Activated B cell treated with CpG ODN at 0.5 μM for 24 hours (primary cell): ENCODE measurements at regions not wholly inside any gene's neighbourhood (a gene's known extent, or its start where the extent isn't known, plus 50 kb on each side); places are given as distances from the start of the nearest gene placed in this dataset.
"Not testable (repeated sequence)": the region's sequence is repeated elsewhere in the genome, so short reads cannot be mapped to it uniquely, and the experiment has no call there.

Experiments
- ATAC-seq: fragments of 200-7000 bp; cut with Tn5 transposase; one replicate; pipeline ENCODE4 v1.10.0; 2021; ENCODE audit warnings: low read depth, mild to moderate bottlenecking, moderate library complexity
- CTCF ChIA-PET: fragments of 350-600 bp; sonication (Branson Sonifier 250); formaldehyde crosslinking; loops from one replicate; lab custom pipeline; 2021; ENCODE audit warnings: antibody characterized with exemption; lab: Charles Lee
- POLR2A ChIA-PET: fragments of 350-600 bp; sonication (Branson Sonifier 250); formaldehyde crosslinking; loops from one replicate; lab custom pipeline; 2021; ENCODE audit warnings: antibody characterized with exemption; lab: Charles Lee
- DNase-seq: peaks from one replicate; pipeline ENCODE4 v3.0.0; 2022
- H3K27ac Mint-ChIP-seq: one replicate; pipeline ENCODE4 v1.8.0; 2020; ENCODE audit warnings: mixed read lengths
- H3K27me3 Mint-ChIP-seq: one replicate; pipeline ENCODE4 v1.8.0; 2021; ENCODE audit warnings: mixed read lengths
- H3K36me3 Mint-ChIP-seq: one replicate; pipeline ENCODE4 v1.8.0; 2021; ENCODE audit warnings: low read depth, mixed read lengths
- H3K4me1 Mint-ChIP-seq: one replicate; pipeline ENCODE4 v1.8.0; 2021; ENCODE audit warnings: mixed read lengths
- H3K4me3 Mint-ChIP-seq: one replicate; pipeline ENCODE4 v1.8.0; 2020; ENCODE audit warnings: mild to moderate bottlenecking, mixed read lengths
- H3K9me3 Mint-ChIP-seq: one replicate; pipeline ENCODE4 v1.8.0; 2020; ENCODE audit warnings: mixed read lengths
- intact Hi-C: fragments of 100-400 bp; cut with micrococcal nuclease; formaldehyde crosslinking; loops from one replicate; pipeline ENCODE4 v1.15.1; 2024
- TF ChIP-seq, protein P1 (sequence below): fragments of 200-600 bp; IDR thresholded peaks from one replicate; pipeline ENCODE4 v1.8.0; 2022; ENCODE audit warnings: antibody characterized with exemption, mild to moderate bottlenecking

DNA sequence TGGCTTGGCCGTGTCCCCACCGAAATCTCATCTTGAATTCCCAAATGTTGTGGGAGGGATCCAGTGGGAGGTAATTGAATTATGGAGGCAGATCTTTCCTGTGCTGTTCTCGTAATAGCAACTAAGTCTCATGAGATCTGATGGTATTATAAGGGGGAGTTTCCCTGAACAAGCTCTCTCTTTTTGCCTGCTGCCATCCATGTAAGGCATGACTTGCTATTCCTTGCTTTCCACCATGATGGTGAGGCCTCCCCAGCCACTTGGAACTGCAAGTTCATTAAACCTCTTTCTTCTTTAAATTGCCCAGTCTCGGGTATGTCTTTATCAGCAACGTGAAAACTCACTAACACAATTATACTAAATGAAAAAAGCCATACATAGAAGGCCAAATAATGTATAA is 101.3 kb upstream of the LYPLAL1 start:
- TF ChIP-seq, protein P1, sequence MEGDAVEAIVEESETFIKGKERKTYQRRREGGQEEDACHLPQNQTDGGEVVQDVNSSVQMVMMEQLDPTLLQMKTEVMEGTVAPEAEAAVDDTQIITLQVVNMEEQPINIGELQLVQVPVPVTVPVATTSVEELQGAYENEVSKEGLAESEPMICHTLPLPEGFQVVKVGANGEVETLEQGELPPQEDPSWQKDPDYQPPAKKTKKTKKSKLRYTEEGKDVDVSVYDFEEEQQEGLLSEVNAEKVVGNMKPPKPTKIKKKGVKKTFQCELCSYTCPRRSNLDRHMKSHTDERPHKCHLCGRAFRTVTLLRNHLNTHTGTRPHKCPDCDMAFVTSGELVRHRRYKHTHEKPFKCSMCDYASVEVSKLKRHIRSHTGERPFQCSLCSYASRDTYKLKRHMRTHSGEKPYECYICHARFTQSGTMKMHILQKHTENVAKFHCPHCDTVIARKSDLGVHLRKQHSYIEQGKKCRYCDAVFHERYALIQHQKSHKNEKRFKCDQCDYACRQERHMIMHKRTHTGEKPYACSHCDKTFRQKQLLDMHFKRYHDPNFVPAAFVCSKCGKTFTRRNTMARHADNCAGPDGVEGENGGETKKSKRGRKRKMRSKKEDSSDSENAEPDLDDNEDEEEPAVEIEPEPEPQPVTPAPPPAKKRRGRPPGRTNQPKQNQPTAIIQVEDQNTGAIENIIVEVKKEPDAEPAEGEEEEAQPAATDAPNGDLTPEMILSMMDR, result no peak
- no peak for ATAC-seq
- Mint-ChIP-seq H3K36me3 (no peaks in the 10 kb centered on the region), H3K4me3 (no peak overlapping the region), H3K27ac (no peak overlapping the region), H3K9me3 (peaks cover 6% of the 10 kb centered on the region), H3K4me1 (no peaks in the 10 kb centered on the region), H3K27me3 (no peaks in the 10 kb centered on the region)
- DNase-seq, result no peak
- ChIA-PET POLR2A (no interaction called here), CTCF (no interaction called here)
- intact Hi-C loops, result no loop called here

DNA sequence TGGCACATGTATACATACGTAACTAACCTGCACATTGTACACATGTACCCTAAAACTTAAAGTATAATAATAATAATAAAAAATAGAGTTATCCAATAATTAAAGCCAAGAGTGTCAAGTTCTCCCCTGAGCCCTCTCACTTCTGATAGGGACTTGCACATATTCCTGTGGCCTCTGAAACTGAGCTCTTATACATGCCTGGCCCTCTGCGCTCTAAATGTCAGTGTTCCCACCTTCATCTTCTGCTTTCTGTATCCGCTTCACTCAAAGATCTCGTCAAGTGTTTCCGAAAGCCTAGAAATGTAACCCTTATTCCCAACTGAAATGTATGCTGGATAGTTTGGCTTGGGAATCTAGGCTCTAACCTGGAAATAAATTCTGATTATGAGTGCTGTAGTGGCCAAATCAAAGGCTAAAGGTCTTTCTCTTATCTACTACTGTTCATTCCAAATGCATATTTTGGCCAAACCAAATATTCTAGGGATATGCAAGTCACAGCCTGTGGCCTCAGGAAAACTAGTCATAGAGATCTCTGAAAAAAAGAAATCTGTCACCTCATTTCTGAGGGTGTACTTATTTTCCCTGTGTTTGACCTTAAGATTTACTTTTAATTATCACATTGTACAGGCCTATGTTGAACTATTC is 99.5 kb upstream of the LYPLAL1 start:
- Mint-ChIP-seq H3K27ac (no peak overlapping the region), H3K4me1 (no peaks in the 10 kb centered on the region), H3K9me3 (peaks cover 6% of the 10 kb centered on the region), H3K4me3 (no peak overlapping the region), H3K36me3 (no peaks in the 10 kb centered on the region), H3K27me3 (no peaks in the 10 kb centered on the region)
- DNase-seq, result no peak
- TF ChIP-seq, protein P1, result no peak
- intact Hi-C loops, result no loop called here
- ATAC-seq, result no peak
- POLR2A ChIA-PET, result no interaction called here
- CTCF ChIA-PET, result no interaction called here

GRCh38 chr1:219075121-219075879 is 98.4 kb upstream of the LYPLAL1 start:
- H3K27me3 Mint-ChIP-seq, result no peaks in the 10 kb centered on the region
- H3K27ac Mint-ChIP-seq, result no peak overlapping the region
- H3K9me3 Mint-ChIP-seq, result peaks cover 6% of the 10 kb centered on the region
- no peak overlapping the region for H3K4me3 Mint-ChIP-seq
- TF ChIP-seq, protein P1, result no peak
- ChIA-PET CTCF (no interaction called here), POLR2A (no interaction called here)
- DNase-seq (no peak), ATAC-seq (no peak)
- intact Hi-C loops, result no loop called here
- H3K4me1 Mint-ChIP-seq, result no peaks in the 10 kb centered on the region
- H3K36me3 Mint-ChIP-seq, result no peaks in the 10 kb centered on the region

GRCh38 chr1:219076326-219076937 is 97.2 kb upstream of the LYPLAL1 start:
- Mint-ChIP-seq H3K4me1 (peaks cover 3% of the 10 kb centered on the region), H3K9me3 (peaks cover 6% of the 10 kb centered on the region), H3K4me3 (no peak overlapping the region), H3K27me3 (no peaks in the 10 kb centered on the region), H3K27ac (peak overlapping the region; percentile 16), H3K36me3 (no peaks in the 10 kb centered on the region)
- TF ChIP-seq, protein P1, result no peak
- no peak for ATAC-seq
- POLR2A ChIA-PET, result no interaction called here
- CTCF ChIA-PET, result no interaction called here
- intact Hi-C loops, result no loop called here
- DNase-seq, result no peak

GRCh38 chr1:219077767-219078166 is 95.9 kb upstream of the LYPLAL1 start:
- H3K4me1 Mint-ChIP-seq, result peaks cover 16% of the 10 kb centered on the region
- intact Hi-C loops, DNase-seq, H3K9me3 Mint-ChIP-seq, H3K4me3 Mint-ChIP-seq, H3K27me3 Mint-ChIP-seq, ATAC-seq, POLR2A ChIA-PET, CTCF ChIA-PET, H3K36me3 Mint-ChIP-seq, H3K27ac Mint-ChIP-seq: not testable (repeated sequence)
